Muscle of leg (tissue), 3 donors: ENCODE measurements at regions not wholly inside any gene's neighbourhood (a gene's known extent, or its start where the extent isn't known, plus 50 kb on each side); places are given as distances from the start of the nearest gene placed in this dataset.

Experiments
- DNase-seq: peaks from one replicate; pipeline ENCODE4 v3.0.0; 2013
- H3K27ac ChIP-seq: one replicate; pipeline ENCODE4 v1.5.1; 2013; ENCODE audit warnings: mild to moderate bottlenecking, low read length, control low read depth
- H3K27me3 ChIP-seq: one replicate; pipeline ENCODE4 v1.6.1; 2013; ENCODE audit warnings: low read length; ENCODE audit not compliant: control insufficient read depth, insufficient read depth
- H3K36me3 ChIP-seq: one replicate; pipeline ENCODE4 v1.6.1; 2013; ENCODE audit warnings: low read length; ENCODE audit not compliant: control insufficient read depth, insufficient read depth
- H3K4me1 ChIP-seq: one replicate; pipeline ENCODE4 v1.6.1; 2013; ENCODE audit warnings: low read length; ENCODE audit not compliant: control insufficient read depth, insufficient read depth
- H3K4me3 ChIP-seq: one replicate; pipeline ENCODE4 v1.5.1; 2013; ENCODE audit warnings: low read length, control low read depth
- H3K9me3 ChIP-seq: replicated peaks from 2 replicates; pipeline ENCODE4 v1.6.1; 2013; ENCODE audit warnings: low read depth, low read length; ENCODE audit not compliant: control insufficient read depth
- WGBS: methylation state at CpG from one replicate; pipeline ENCODE4 v1.1.5; 2013; ENCODE audit warnings: missing lambda C conversion rate; ENCODE audit not compliant: insufficient coverage; 5-methylcytosine and 5-hydroxymethylcytosine counted together

DNA sequence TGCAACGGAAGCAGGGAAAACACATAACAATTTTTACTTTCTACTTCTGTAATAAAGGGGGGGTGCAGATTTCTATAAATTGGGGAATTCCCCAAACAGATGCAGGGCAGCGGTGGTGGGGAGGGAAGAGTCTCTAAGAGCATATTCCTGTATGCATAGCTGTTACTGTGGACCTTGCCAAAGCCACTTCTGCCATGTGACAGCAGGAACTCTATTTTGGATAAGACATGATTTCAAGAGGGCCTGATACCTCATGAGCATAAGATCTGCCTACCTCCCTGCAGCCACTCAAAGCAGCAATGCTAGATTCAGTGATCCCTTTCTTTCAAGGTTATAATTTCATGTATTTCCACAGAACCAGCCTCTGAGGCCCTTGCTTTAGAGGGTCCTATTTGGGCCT lies 86.2 kb upstream of the CNKSR3 start:
- DNase-seq = no peak
- 100% methylated on average over 1 of the region's 2 CpGs for WGBS
- Histone ChIP-seq H3K27ac (no peak overlapping the region), H3K36me3 (no peaks in the 10 kb centered on the region), H3K27me3 (no peaks in the 10 kb centered on the region), H3K9me3 (no peaks in the 10 kb centered on the region), H3K4me1 (peaks cover 5% of the 10 kb centered on the region), H3K4me3 (no peak overlapping the region)

DNA sequence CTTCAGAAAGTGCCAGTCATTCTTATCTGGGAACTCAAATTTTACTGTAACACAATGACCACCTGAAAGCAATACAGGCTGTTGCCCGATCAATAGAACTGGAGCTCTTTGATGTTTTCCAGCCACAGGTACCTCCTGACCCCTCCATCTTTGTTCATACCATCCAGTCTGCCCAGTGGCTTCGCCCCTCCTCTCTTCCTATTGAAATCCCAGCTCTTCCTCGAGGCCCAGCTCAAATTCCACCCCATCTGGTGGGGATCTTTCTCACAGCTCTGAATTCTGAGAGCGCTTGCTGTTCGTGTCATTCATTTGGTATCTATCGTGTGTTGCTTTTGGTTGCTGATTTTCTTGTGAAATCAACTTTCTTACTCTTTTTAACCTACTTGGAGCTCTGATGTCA lies 87.9 kb upstream of the CNKSR3 start:
- Histone ChIP-seq H3K27me3 (no peaks in the 10 kb centered on the region), H3K27ac (no peak overlapping the region), H3K9me3 (no peaks in the 10 kb centered on the region), H3K36me3 (no peaks in the 10 kb centered on the region), H3K4me3 (no peak overlapping the region), H3K4me1 (peaks cover 2% of the 10 kb centered on the region)
- WGBS = 63% methylated on average over 4 of the region's 6 CpGs
- no peak for DNase-seq

GRCh38 chr6:154602296-154602695 lies 91.8 kb upstream of the CNKSR3 start:
- H3K27ac ChIP-seq = no peak overlapping the region

GRCh38 chr6:154602708-154603107 lies 92.2 kb upstream of the CNKSR3 start:
- no CpG with 5 or more reads among the region's 2 CpGs for WGBS
- no peak overlapping the region for H3K4me3 ChIP-seq
- no peaks in the 10 kb centered on the region for H3K9me3 ChIP-seq
- no peaks in the 10 kb centered on the region for H3K36me3 ChIP-seq
- no peaks in the 10 kb centered on the region for H3K4me1 ChIP-seq
- no peaks in the 10 kb centered on the region for H3K27me3 ChIP-seq
- no peak for DNase-seq
- no peak overlapping the region for H3K27ac ChIP-seq

More at GRCh38 chr6:154602296-154602695, 91.8 kb upstream of the CNKSR3 start:
- H3K9me3 ChIP-seq = no peaks in the 10 kb centered on the region
- WGBS = 50% methylated on average over 1 of the region's 5 CpGs
- no peaks in the 10 kb centered on the region for H3K4me1 ChIP-seq
- no peak overlapping the region for H3K4me3 ChIP-seq
- no peak for DNase-seq
- no peaks in the 10 kb centered on the region for H3K36me3 ChIP-seq
- H3K27me3 ChIP-seq = no peaks in the 10 kb centered on the region

DNA sequence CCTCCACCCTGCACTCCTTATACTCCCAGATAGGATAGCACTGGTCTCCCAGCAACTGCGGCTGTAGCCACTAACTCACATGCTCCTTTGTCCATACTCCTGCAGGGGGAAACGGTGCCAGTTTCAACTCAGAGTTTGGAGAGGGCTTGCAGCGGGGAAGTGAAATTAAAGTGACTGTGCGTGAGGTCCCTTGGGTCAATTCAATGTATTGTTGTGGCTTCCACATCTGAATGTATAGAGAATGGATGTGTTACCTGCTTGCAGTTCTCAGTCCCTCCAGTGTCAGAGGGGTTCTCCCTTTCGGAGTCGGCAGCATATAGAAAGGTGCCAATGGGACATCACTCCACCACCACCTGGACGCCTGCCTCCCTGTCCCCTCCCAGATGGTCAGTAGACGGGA lies 93.6 kb upstream of the CNKSR3 start:
- H3K36me3 ChIP-seq = no peaks in the 10 kb centered on the region
- H3K27ac ChIP-seq = no peak overlapping the region
- H3K9me3 ChIP-seq = no peaks in the 10 kb centered on the region
- DNase-seq = no peak
- no peaks in the 10 kb centered on the region for H3K4me1 ChIP-seq
- H3K27me3 ChIP-seq = no peaks in the 10 kb centered on the region
- H3K4me3 ChIP-seq = no peak overlapping the region
- no CpG with 5 or more reads among the region's 8 CpGs for WGBS

DNA sequence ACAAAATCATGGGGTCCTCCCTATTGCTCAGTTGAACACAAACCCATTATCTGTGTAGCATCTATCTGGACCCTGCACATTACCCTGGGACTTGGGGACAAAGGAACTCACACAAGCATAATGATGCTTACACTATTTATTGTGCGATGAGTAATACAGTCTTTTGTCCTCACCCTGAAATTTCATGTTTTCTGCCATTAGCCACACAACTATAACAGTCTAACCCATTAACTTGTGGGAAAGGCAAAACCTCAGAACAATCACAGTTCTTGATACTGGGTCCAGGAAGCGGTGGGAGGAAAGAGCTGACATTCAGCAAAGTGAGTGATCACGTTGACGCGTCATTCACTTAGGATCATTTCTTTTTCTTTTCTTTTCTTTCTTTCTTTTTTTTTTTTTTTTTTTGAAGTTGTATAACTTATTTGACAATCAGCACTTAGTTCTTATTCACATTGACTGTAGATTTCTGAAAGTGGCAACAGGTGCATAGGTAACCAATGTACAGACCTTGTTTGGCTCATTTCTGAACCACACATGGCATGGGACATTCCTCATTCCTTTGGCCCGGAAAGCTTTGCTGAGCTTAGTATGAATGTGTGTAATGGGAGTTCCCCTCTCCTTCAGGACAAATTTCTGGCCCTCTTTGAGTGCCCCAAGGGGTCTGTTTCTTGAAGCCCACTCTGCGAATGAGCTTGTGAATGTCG lies 94.8 kb upstream of the CNKSR3 start:
- no peaks in the 10 kb centered on the region for H3K4me1 ChIP-seq
- no peak overlapping the region for H3K4me3 ChIP-seq
- H3K9me3 ChIP-seq = no peaks in the 10 kb centered on the region
- no peaks in the 10 kb centered on the region for H3K27me3 ChIP-seq
- no peak overlapping the region for H3K27ac ChIP-seq
- 100% methylated on average over 1 of the region's 8 CpGs for WGBS
- no peaks in the 10 kb centered on the region for H3K36me3 ChIP-seq
- DNase-seq = no peak

DNA sequence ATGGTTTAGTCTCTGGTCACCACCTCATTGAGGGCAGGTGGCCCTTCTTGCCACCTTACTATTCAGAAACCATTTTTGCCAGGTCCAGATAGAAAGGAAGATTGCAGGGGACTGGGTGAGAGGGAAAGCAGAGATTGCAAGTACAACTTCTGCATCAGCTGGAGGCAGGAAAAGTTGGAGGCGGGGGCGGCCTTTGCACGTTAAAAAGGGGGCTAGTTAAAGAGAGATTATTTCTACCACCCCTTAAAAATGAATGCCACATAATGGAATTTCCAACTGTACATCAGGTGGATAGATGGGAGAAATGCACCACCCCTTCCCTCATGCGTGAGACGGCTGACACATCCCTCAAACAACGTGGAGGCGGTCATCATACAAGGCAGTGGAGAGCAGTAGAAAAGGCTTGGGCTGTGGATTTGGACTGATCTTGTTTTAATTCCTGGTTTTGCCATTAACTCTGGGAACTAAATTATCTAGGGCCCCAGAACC lies 95.4 kb upstream of the CNKSR3 start:
- Histone ChIP-seq H3K36me3 (no peaks in the 10 kb centered on the region), H3K27me3 (no peaks in the 10 kb centered on the region), H3K4me3 (no peak overlapping the region), H3K4me1 (no peaks in the 10 kb centered on the region), H3K9me3 (no peaks in the 10 kb centered on the region), H3K27ac (no peak overlapping the region)
- no peak for DNase-seq
- WGBS = no CpG with 5 or more reads among the region's 7 CpGs

GRCh38 chr6:154606457-154606856 lies 96.0 kb upstream of the CNKSR3 start:
- H3K9me3 ChIP-seq = no peaks in the 10 kb centered on the region
- no peak overlapping the region for H3K4me3 ChIP-seq
- 64% methylated on average over 4 of the region's 9 CpGs for WGBS
- no peak for DNase-seq
- H3K27me3 ChIP-seq = no peaks in the 10 kb centered on the region
- H3K27ac ChIP-seq = no peak overlapping the region
- no peaks in the 10 kb centered on the region for H3K36me3 ChIP-seq
- H3K4me1 ChIP-seq = no peaks in the 10 kb centered on the region

DNA sequence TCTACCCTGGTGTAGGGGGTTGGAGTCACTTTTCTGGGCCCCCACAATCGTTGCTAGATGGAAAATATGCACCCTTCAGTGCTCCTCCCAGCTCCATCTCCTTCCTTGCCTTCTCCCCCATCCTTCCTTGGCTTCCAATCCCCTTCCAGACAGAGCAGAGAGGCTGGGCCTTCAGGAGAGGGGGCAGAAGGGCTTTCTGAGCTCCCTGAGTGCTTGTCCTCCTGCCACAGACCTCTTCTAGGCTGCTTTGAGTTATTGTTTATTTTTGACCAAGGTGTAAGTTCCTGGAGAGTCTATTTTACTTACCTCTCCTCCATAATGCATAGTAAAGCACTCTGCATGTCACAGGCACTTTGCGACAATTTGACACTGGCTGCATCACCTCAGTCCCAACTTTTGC lies 96.4 kb upstream of the CNKSR3 start:
- H3K4me3 ChIP-seq = no peak overlapping the region
- no peaks in the 10 kb centered on the region for H3K9me3 ChIP-seq
- H3K27me3 ChIP-seq = no peaks in the 10 kb centered on the region
- no peak overlapping the region for H3K27ac ChIP-seq
- H3K4me1 ChIP-seq = no peaks in the 10 kb centered on the region
- H3K36me3 ChIP-seq = no peaks in the 10 kb centered on the region
- WGBS = 88% methylated on average over 1 of the region's 2 CpGs
- no peak for DNase-seq

GRCh38 chr6:154611241-154611640 lies 100.8 kb upstream of the CNKSR3 start:
- H3K27ac ChIP-seq = no peak overlapping the region
- no peaks in the 10 kb centered on the region for H3K36me3 ChIP-seq
- WGBS = no CpG with 5 or more reads among the region's 3 CpGs
- DNase-seq = no peak
- no peaks in the 10 kb centered on the region for H3K9me3 ChIP-seq
- peaks cover 2% of the 10 kb centered on the region for H3K27me3 ChIP-seq
- no peak overlapping the region for H3K4me3 ChIP-seq
- peaks cover 5% of the 10 kb centered on the region for H3K4me1 ChIP-seq

GRCh38 chr6:154611847-154612246 lies 101.4 kb upstream of the CNKSR3 start:
- Histone ChIP-seq H3K27me3 (peaks cover 2% of the 10 kb centered on the region), H3K4me3 (no peak overlapping the region)

More at GRCh38 chr6:154611847-154612246, 101.4 kb upstream of the CNKSR3 start:
- no CpG with 5 or more reads among the region's 2 CpGs for WGBS
- peaks cover 5% of the 10 kb centered on the region for H3K4me1 ChIP-seq
- H3K9me3 ChIP-seq = no peaks in the 10 kb centered on the region
- DNase-seq = no peak
- no peaks in the 10 kb centered on the region for H3K36me3 ChIP-seq
- H3K27ac ChIP-seq = no peak overlapping the region
